ENCODE measurements at regions not wholly inside any gene's neighbourhood (a gene's known extent, or its start where the extent isn't known, plus 50 kb on each side); places are given as distances from the start of the nearest gene placed in this dataset.

- H3K36me3 ChIP-seq (ENCODE audit: control insufficient read depth in 4 of 4, insufficient read depth in 4 of 4, low read length in 4 of 4): no peaks in the 10 kb centered on the region
- peaks cover 0 to 14% (median 4%) of the 10 kb centered on the region in 5 donors for H3K4me1 ChIP-seq (ENCODE audit: control insufficient read depth in 5 of 5, insufficient read depth in 5 of 5, low read length in 5 of 5)
- no peak overlapping the region for H3K9ac ChIP-seq (ENCODE audit: insufficient read depth in 1 of 2, low read length in 2 of 2)
- no peak for ATAC-seq (ENCODE audit: insufficient read depth, low FRiP score)
- no peak overlapping the region for H3K27ac ChIP-seq (ENCODE audit: low read depth in 1 of 2, low read length in 1 of 2)
- H3K9me3 ChIP-seq (ENCODE audit: control insufficient read depth in 4 of 4, insufficient read depth in 3 of 4, low read length in 3 of 4): peaks cover 0 to 2% (median 0%) of the 10 kb centered on the region in 4 donors
- no peak for TF ChIP-seq CTCF (IDR thresholded peaks at IDR 0.05; ENCODE audit: control extremely low read depth, extremely low read depth)
- H3K4me3 ChIP-seq: no peak overlapping the region
- no peak for DNase-seq
- no peaks in the 10 kb centered on the region for H3K27me3 ChIP-seq (ENCODE audit: control insufficient read depth in 3 of 3, insufficient read depth in 3 of 3, low read length in 2 of 3)
- 98 to 100% methylated on average over 2 of the region's 2 CpGs for WGBS, 2 donors
These were observed 160.2 kb upstream of the SMAD3 start for GRCh38 chr15:66905185-66905584.

GRCh38 chr15:66905954-66906353 is 159.4 kb upstream of the SMAD3 start:
- no peak for ATAC-seq (ENCODE audit: insufficient read depth, low FRiP score)
- peak in 1 of 3 donors; percentile 5 for DNase-seq
- peaks cover 0 to 14% (median 4%) of the 10 kb centered on the region in 5 donors for H3K4me1 ChIP-seq (ENCODE audit: control insufficient read depth in 5 of 5, insufficient read depth in 5 of 5, low read length in 5 of 5)
- WGBS, 2 donors: 96 to 98% methylated on average over 2 of the region's 2 CpGs
- H3K36me3 ChIP-seq (ENCODE audit: control insufficient read depth in 4 of 4, insufficient read depth in 4 of 4, low read length in 4 of 4): no peaks in the 10 kb centered on the region
- H3K9ac ChIP-seq (ENCODE audit: insufficient read depth in 1 of 2, low read length in 2 of 2): no peak overlapping the region
- H3K27ac ChIP-seq (ENCODE audit: low read depth in 1 of 2, low read length in 1 of 2): no peak overlapping the region
- H3K9me3 ChIP-seq (ENCODE audit: control insufficient read depth in 4 of 4, insufficient read depth in 3 of 4, low read length in 3 of 4): peaks cover 0 to 2% (median 0%) of the 10 kb centered on the region in 4 donors
- H3K4me3 ChIP-seq: no peak overlapping the region
- H3K27me3 ChIP-seq (ENCODE audit: control insufficient read depth in 3 of 3, insufficient read depth in 3 of 3, low read length in 2 of 3): no peaks in the 10 kb centered on the region
- TF ChIP-seq CTCF (IDR thresholded peaks at IDR 0.05; ENCODE audit: control extremely low read depth, extremely low read depth): no peak

- ATAC-seq (ENCODE audit: insufficient read depth, low FRiP score) (no peak), DNase-seq (no peak)
- WGBS, 2 donors: 93 to 96% methylated on average over 18 of the region's 18 CpGs
- no peak overlapping the region for H3K9ac ChIP-seq (ENCODE audit: insufficient read depth in 1 of 2, low read length in 2 of 2)
- H3K36me3 ChIP-seq (ENCODE audit: control insufficient read depth in 4 of 4, insufficient read depth in 4 of 4, low read length in 4 of 4): no peaks in the 10 kb centered on the region
- peaks cover 0 to 2% (median 0%) of the 10 kb centered on the region in 4 donors for H3K9me3 ChIP-seq (ENCODE audit: control insufficient read depth in 4 of 4, insufficient read depth in 3 of 4, low read length in 3 of 4)
- H3K27me3 ChIP-seq (ENCODE audit: control insufficient read depth in 3 of 3, insufficient read depth in 3 of 3, low read length in 2 of 3): no peaks in the 10 kb centered on the region
- H3K27ac ChIP-seq (ENCODE audit: low read depth in 1 of 2, low read length in 1 of 2): no peak overlapping the region
- no peak for TF ChIP-seq CTCF (IDR thresholded peaks at IDR 0.05; ENCODE audit: control extremely low read depth, extremely low read depth)
- H3K4me3 ChIP-seq: no peak overlapping the region
- peaks cover 0 to 14% (median 4%) of the 10 kb centered on the region in 5 donors for H3K4me1 ChIP-seq (ENCODE audit: control insufficient read depth in 5 of 5, insufficient read depth in 5 of 5, low read length in 5 of 5)
These were observed 158.5 kb upstream of the SMAD3 start for GRCh38 chr15:66906668-66907614.
